NCI-H1694 (cell line): ENCODE measurements at regions not wholly inside any gene's neighbourhood (a gene's known extent, or its start where the extent isn't known, plus 50 kb on each side); places are given as distances from the start of the nearest gene placed in this dataset.

Source experiments
- DNase-seq: peaks from one replicate; lab custom pipeline; 2025; lab: John Stamatoyannopoulos, UW

GRCh38 chr16:73879621-73880020 lies 417.0 kb upstream of the PSMD7 start:
- no peak for DNase-seq

DNA sequence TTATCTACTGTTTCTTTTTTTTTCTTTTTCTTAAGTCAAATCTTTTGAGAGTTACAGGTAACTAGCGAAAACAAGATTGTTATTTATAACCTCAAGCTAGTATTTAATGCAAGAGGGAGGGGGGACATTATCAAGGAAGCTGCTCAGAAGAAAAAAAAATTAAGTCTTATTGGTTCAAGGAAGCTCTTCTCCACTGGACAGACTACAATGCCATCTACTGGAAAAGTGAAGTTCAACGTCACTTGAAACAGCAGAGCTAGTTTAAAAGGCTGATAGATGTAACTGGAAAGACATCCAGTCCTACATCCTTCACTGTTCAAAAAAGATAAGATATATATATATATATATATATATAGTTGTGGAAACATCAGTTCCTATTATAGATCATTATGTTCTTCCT lies 418.0 kb upstream of the PSMD7 start:
- DNase-seq: peak; percentile 69

GRCh38 chr16:73877150-73877549 lies 419.5 kb upstream of the PSMD7 start:
- DNase-seq: no peak

GRCh38 chr16:73875996-73876690 lies 420.5 kb upstream of the PSMD7 start:
- no peak for DNase-seq

GRCh38 chr16:73874324-73874723 lies 422.3 kb upstream of the PSMD7 start:
- no peak for DNase-seq

DNA sequence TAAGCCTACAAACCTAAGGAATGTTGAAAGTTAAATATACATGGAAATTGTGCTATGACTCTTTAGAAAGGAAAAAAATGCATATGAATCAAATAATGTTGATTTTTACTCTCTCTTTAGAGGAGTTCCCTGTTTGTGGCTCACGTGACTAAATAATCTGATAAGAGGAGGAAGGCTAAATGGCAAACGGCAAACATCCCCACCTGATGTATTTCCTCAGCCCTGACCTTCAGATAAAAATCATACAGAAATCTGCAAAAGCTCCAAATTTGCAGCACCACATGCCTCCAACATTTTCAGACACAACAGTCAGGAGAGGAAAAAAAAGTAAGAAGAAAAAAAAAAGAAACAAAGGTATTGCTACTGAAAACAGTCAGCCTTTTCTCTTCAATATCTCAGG lies 423.0 kb upstream of the PSMD7 start:
- DNase-seq: no peak

- DNase-seq: no peak
Measured at GRCh38 chr16:73872856-73873255, 423.8 kb upstream of the PSMD7 start.

DNA sequence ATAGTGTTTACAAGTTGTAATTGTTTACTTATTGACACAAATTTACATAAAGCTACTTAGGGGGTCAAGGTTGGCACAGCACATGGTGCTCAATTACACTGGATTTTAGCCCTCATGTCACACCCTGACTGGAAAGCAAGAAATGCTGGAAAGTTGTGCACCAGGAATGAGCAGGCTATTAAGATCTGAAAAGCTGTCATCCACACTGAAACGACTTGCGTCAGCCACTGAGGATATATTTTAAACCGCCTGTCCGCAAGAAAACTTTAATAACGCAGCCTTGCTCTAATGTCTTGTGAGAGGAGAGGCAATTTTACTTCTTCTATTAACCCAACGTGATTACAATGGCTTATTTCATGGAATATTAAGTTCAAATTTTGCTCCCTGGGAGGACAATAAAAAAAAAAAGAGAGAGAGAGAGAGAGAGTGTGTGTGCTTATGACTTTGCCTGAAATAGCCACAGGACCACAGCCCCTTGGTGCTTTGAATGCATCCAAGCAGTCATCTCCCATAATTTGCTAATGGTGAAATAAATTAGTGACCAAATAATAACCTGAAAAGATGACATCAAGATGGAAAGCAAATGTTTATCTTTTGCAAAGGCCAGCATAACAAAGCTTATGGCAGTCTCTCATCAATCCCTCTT lies 425.4 kb upstream of the PSMD7 start:
- DNase-seq: no peak

- no peak for DNase-seq
Measured at GRCh38 chr16:73869126-73869525, 427.5 kb upstream of the PSMD7 start.

- DNase-seq: no peak
Measured at GRCh38 chr16:73864868-73865267, 431.7 kb upstream of the PSMD7 start.

GRCh38 chr16:73858326-73858725 lies 438.3 kb upstream of the PSMD7 start:
- DNase-seq: no peak

DNA sequence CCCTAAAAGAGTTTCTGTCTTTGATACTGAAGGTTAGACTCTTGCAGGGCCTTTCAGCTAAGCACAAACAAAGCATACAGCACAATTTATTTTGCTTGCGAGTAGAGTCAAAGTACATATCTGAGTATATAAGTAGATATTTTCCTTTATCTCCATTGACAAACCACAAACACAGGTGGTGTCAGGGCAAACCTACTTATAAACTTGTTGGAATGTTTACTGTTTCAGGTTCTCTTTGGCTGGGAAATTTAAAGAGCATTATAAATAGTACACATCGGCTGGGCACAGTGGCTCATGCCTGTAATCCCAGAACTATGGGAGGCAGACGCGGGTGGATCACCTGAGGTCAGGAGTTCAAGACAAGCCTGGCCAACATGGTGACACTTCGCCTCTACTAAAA lies 442.6 kb upstream of the PSMD7 start:
- no peak for DNase-seq

GRCh38 chr16:73852561-73852960 lies 444.1 kb upstream of the PSMD7 start:
- no peak for DNase-seq

GRCh38 chr16:73848993-73849392 lies 447.6 kb upstream of the PSMD7 start:
- DNase-seq: no peak

DNA sequence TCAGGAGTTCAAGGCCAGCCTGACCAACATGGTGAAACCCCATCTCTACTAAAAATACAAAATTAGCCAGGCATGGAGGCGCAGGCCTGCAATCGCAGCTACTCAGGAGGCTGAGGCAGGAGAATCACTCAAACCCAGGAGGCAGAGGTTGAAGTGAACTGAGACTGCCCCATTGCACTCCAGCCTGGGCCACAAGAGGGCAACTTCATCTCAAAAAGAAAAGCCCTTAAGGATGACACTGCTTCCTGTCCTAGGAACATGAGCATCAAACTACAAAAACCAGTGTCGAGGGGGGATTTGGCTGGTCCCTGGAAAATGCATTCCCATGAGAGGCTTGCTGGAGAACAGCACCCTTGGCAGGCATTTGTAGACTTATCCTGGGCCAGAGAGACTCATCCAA lies 449.5 kb upstream of the PSMD7 start:
- DNase-seq: no peak

GRCh38 chr16:73846356-73846755 lies 450.3 kb upstream of the PSMD7 start:
- no peak for DNase-seq

DNA sequence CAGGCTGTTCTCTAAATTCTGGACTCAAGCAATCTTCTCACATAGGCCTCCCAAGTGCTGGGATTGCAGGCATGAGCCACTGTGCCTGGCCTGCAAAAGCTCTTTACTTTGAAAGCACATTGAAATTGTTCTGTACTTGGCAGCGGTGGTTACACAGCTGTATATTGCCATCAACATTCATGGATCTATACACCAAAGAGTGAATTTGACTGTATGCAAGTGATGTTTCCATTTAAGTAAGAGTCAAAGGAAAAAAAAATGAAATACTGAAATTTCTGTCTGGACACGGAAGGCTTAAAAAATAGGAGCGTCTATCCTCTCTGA lies 450.6 kb upstream of the PSMD7 start:
- DNase-seq: no peak

- DNase-seq: no peak
Measured at GRCh38 chr16:73845238-73846006, 451.2 kb upstream of the PSMD7 start.

DNA sequence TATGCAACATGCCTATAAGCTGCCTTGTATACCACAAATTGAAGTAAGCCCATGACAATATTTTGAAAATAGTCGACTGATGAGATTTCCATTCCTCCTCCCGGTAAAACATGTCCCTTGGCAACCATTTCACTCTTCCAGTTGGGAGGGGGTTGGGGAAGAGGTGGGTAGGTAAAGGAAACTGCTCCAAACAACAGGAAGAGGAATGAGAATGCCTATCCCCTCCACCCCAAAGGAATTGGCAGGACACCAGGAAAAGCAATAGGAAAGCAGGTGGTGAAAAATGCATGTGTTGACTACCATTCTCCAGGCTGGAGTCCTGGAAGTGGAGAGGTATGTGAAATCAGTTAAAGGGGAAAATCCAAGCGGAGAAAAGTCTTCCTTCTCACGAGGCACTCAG lies 455.9 kb upstream of the PSMD7 start:
- no peak for DNase-seq

DNA sequence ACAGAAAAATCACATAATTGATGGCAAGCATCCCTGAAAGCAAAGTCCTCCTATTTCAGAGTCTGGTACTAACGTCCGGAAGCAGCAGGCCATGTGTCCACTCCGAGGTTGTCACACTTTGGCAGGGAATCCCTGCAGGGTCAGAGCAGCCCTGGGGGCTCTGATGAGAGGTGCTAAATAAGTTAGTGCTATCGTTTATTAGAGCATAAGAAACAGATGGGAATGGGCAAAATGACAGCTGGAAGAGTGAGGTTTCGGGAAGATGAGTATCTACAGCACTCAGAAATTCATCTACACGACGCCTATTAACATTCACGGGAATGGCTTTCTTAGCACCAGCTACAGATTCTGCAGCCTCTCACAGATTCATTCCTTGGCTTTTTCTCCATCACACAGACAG lies 465.4 kb upstream of the PSMD7 start:
- DNase-seq: no peak

- DNase-seq: no peak
Measured at GRCh38 chr16:73823205-73823849, 473.3 kb upstream of the PSMD7 start.

GRCh38 chr16:73817526-73818324 lies 478.9 kb upstream of the PSMD7 start:
- no peak for DNase-seq
